Heart right ventricle (tissue), 16 donors: ENCODE measurements at regions not wholly inside any gene's neighbourhood (a gene's known extent, or its start where the extent isn't known, plus 50 kb on each side); places are given as distances from the start of the nearest gene placed in this dataset.

ENCODE experiments used
- ATAC-seq, 8 donors: fragments of 200-7000 bp; cut with Tn5 transposase; one replicate each; pipeline ENCODE4 v1.9.1; 2020; ENCODE audit warnings: mild to moderate bottlenecking in 8 of 8, moderate library complexity in 8 of 8, moderate number of reproducible peaks in 1 of 8
- DNase-seq, 2 donors: peaks; one replicate each; pipeline ENCODE4 v3.0.0-alpha.2; 2020
- H3K27ac ChIP-seq, 10 donors: fragments of 200-600 bp; sonication (generic) in 2 of 10; one replicate each; pipeline versions ENCODE4 v1.5.0 to v1.8.0; 2020 to 2022; ENCODE audit warnings: mild to moderate bottlenecking in 3 of 10
- H3K27me3 ChIP-seq, 7 donors: fragments of 200-600 bp; one replicate each; pipeline ENCODE4 v1.8.0; 2021 to 2022; ENCODE audit warnings: mild to moderate bottlenecking in 2 of 7
- H3K36me3 ChIP-seq, 9 donors: fragments of 200-600 bp; sonication (generic) in 1 of 9; one replicate each; pipeline versions ENCODE4 v1.5.0 to v1.8.0; 2020 to 2022; ENCODE audit warnings: mild to moderate bottlenecking in 2 of 9
- H3K4me1 ChIP-seq, 9 donors: fragments of 200-600 bp; sonication (generic) in 1 of 9; one replicate each; pipeline versions ENCODE4 v1.5.0 to v1.8.0; 2020 to 2022; ENCODE audit warnings: mild to moderate bottlenecking in 4 of 9
- H3K4me3 ChIP-seq, 10 donors: fragments of 200-600 bp; sonication (generic) in 2 of 10; one replicate each; pipeline versions ENCODE4 v1.5.0 to v1.8.0; 2020 to 2022; ENCODE audit warnings: mild to moderate bottlenecking in 7 of 10, moderate library complexity in 2 of 10
- H3K9me3 ChIP-seq, 11 donors: fragments of 200-600 bp in 10 of 11; sonication (generic) in 2 of 11; one replicate each; pipeline versions ENCODE4 v1.5.0 to v1.8.0; 2013 to 2022; ENCODE audit warnings: mild to moderate bottlenecking in 2 of 11, control low read depth in 1 of 11, moderate library complexity in 1 of 11
- CTCF ChIP-seq, 9 donors: fragments of 200-600 bp; sonication (generic) in 2 of 9; IDR thresholded peaks; one replicate each; pipeline versions ENCODE4 v1.5.0 to v1.8.0; 2021 to 2022; ENCODE audit warnings: antibody characterized with exemption in 9 of 9, mild to moderate bottlenecking in 5 of 9, moderate library complexity in 1 of 9
- WGBS, 2 donors: extraction: QIAGEN DNeasy Blood & Tissue Kit; methylation state at CpG; one replicate each; pipeline ENCODE4 v1.1.7; 2013; ENCODE audit warnings: inconsistent platforms in 1 of 2; 5-methylcytosine and 5-hydroxymethylcytosine counted together
- intact Hi-C, 10 donors: fragments of 100-400 bp; cut with DNase I; formaldehyde crosslinking; loops; one replicate each; pipeline versions ENCODE4 v1.11.1 to v1.14.2; 2022
- donor health status: Arrhythmogenic right ventricular cardiomyopathy.
- donor health status: ischemic (EF 13 %, LVEDD 7.1; RV severe dilation, severe dysfunction).
- donor health status: healthy with polysubstance abuse.
- donor health status: DM: no; HTN: yes; CAD: no.
- donor health status: DM: no; HTN: no; CAD: no.
- donor health status: ischemic (EF 25% LVEDD 6.9; RV normal size, moderate dysfunction).
- donor health status: ischemic (EF 25% LVEDD 5.7; RV mildly dilated, moderate dysfunction).
- donor health status: healthy.
- donor health status: DM: yes; HTN: yes; CAD: no.
- donor health status: Ischemic cardiomyopathy.
- donor health status: ischemic (EF 35%, LVEDD 5.7; RV mildly dilated, moderate dysfunction).
- donor health status: nonischemic (EF 11% LVEDD 7.7; RV severe dilation, severe dysfunction).
- donor health status: DM: yes; HTN: yes; CAD: no.
- donor health status: PGD.
- donor health status: ischemic (EF 29% LVEDD 5.4; RV normal size, mild dysfunction).
- donor health status: nonischemic (EF 23%, LVEDD 6.1; RV moderate dilation, normal function).

- no peak for DNase-seq
- H3K36me3 ChIP-seq, result no peaks in the 10 kb centered on the region
- no peaks in the 10 kb centered on the region for H3K4me1 ChIP-seq
- 56 to 70% methylated on average over 5 of the region's 5 CpGs for WGBS, 2 donors
- H3K27me3 ChIP-seq, result no peaks in the 10 kb centered on the region
- no peaks in the 10 kb centered on the region for H3K9me3 ChIP-seq
- no peak overlapping the region for H3K4me3 ChIP-seq
- no peak for ATAC-seq
- no peak overlapping the region for H3K27ac ChIP-seq
- intact Hi-C loops, result no loop called here
- TF ChIP-seq CTCF (IDR thresholded peaks at IDR 0.05), result no peak
These were observed 522.6 kb downstream of the TDRD15 start for GRCh38 chr2:21646345-21646744.

- Histone ChIP-seq H3K9me3 (no peaks in the 10 kb centered on the region), H3K27ac (no peak overlapping the region)
These were observed 526.8 kb downstream of the TDRD15 start for GRCh38 chr2:21650569-21650968.

GRCh38 chr2:21655136-21655535, 531.4 kb downstream of the TDRD15 start:
- no peaks in the 10 kb centered on the region for H3K9me3 ChIP-seq
- H3K27ac ChIP-seq, result no peak overlapping the region
- WGBS, 2 donors, result 84 to 86% methylated on average over 4 of the region's 4 CpGs
- TF ChIP-seq CTCF (IDR thresholded peaks at IDR 0.05), result no peak
- H3K4me1 ChIP-seq, result no peaks in the 10 kb centered on the region
- no peak overlapping the region for H3K4me3 ChIP-seq
- no peak for DNase-seq
- ATAC-seq, result no peak
- no peaks in the 10 kb centered on the region for H3K36me3 ChIP-seq
- intact Hi-C loops, result no loop called here
- no peaks in the 10 kb centered on the region for H3K27me3 ChIP-seq

More at GRCh38 chr2:21650569-21650968, 526.8 kb downstream of the TDRD15 start:
- Histone ChIP-seq H3K27me3 (no peaks in the 10 kb centered on the region), H3K4me3 (no peak overlapping the region), H3K36me3 (no peaks in the 10 kb centered on the region), H3K4me1 (no peaks in the 10 kb centered on the region)
- ATAC-seq, result no peak
- intact Hi-C loops, result no loop called here
- 55 to 58% methylated on average over 4 of the region's 4 CpGs for WGBS, 2 donors
- no peak for TF ChIP-seq CTCF (IDR thresholded peaks at IDR 0.05)
- no peak for DNase-seq

- intact Hi-C loops, result no loop called here
- peak in 1 of 9 donors; percentile 17 for TF ChIP-seq CTCF (IDR thresholded peaks at IDR 0.05)
These were observed 532.7 kb downstream of the TDRD15 start for GRCh38 chr2:21656330-21657075.

More at GRCh38 chr2:21656330-21657075, 532.7 kb downstream of the TDRD15 start:
- Histone ChIP-seq H3K36me3 (no peaks in the 10 kb centered on the region), H3K27ac (no peak overlapping the region), H3K4me1 (no peaks in the 10 kb centered on the region), H3K27me3 (no peaks in the 10 kb centered on the region), H3K9me3 (no peaks in the 10 kb centered on the region), H3K4me3 (no peak overlapping the region)
- WGBS, 2 donors, result 73 to 79% methylated on average over 10 of the region's 10 CpGs
- peak in 1 of 8 donors; percentile 39 for ATAC-seq
- DNase-seq, result no peak
